Activated CD8-positive, alpha-beta T cell treated with anti-CD3 and anti-CD28 coated beads for 36 hours (primary cell): ENCODE measurements at regions not wholly inside any gene's neighbourhood (a gene's known extent, or its start where the extent isn't known, plus 50 kb on each side); places are given as distances from the start of the nearest gene placed in this dataset.

Experiments used
- ATAC-seq: fragments of 200-7000 bp; cut with Tn5 transposase; one replicate; pipeline ENCODE4 v1.10.0; 2021; ENCODE audit warnings: mild to moderate bottlenecking, moderate library complexity
- CTCF ChIA-PET: fragments of 350-600 bp; sonication (Branson Sonifier 250); formaldehyde crosslinking; loops from one replicate; lab custom pipeline; 2021; ENCODE audit warnings: antibody characterized with exemption; lab: Charles Lee
- POLR2A ChIA-PET: fragments of 350-600 bp; sonication (Branson Sonifier 250); formaldehyde crosslinking; loops from one replicate; lab custom pipeline; 2021; ENCODE audit warnings: antibody characterized with exemption; lab: Charles Lee
- DNase-seq: peaks from one replicate; pipeline ENCODE4 v3.0.0-alpha.2; 2020
- H3K27ac Mint-ChIP-seq: one replicate; pipeline ENCODE4 v1.8.0; 2021; ENCODE audit warnings: mild to moderate bottlenecking, mixed read lengths
- H3K27me3 Mint-ChIP-seq: one replicate; pipeline ENCODE4 v1.8.0; 2021; ENCODE audit warnings: mixed read lengths
- H3K36me3 Mint-ChIP-seq: one replicate; pipeline ENCODE4 v1.8.0; 2021; ENCODE audit warnings: low read depth, mixed read lengths
- H3K4me1 Mint-ChIP-seq: one replicate; pipeline ENCODE4 v1.8.0; 2021; ENCODE audit warnings: low read depth, mixed read lengths
- H3K4me3 Mint-ChIP-seq: one replicate; pipeline ENCODE4 v1.8.0; 2021; ENCODE audit warnings: mild to moderate bottlenecking, moderate library complexity, mixed read lengths
- H3K9me3 Mint-ChIP-seq: one replicate; pipeline ENCODE4 v1.8.0; 2021; ENCODE audit warnings: mixed read lengths
- CTCF ChIP-seq: fragments of 200-600 bp; IDR thresholded peaks from one replicate; pipeline ENCODE4 v1.8.0; 2022; ENCODE audit warnings: antibody characterized with exemption, mild to moderate bottlenecking
- intact Hi-C: fragments of 100-400 bp; cut with micrococcal nuclease; formaldehyde crosslinking; loops from one replicate; pipeline ENCODE4 v1.10.0; 2022

DNA sequence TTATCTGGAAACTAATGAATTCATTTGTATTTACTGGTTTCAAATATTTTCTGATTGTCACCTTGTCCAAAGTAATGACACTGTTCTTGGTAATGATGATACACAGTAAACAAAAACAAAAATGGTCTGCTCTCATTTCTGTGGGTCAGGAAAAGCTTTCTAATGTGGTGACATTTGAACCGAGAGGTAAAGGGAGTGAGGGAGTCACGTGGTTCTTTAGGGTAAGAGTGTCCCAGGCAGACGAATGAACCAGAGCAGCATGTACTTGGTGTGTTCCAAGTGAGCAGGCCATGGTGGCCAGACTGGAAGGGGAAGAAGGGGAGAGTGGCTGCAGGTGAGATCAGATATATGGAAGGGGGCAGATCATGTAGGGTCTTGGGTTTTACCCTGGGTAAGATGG is 247.0 kb upstream of the SLC30A5 start:
- no peaks in the 10 kb centered on the region for H3K27me3 Mint-ChIP-seq
- H3K4me3 Mint-ChIP-seq = no peak overlapping the region
- ChIA-PET CTCF (no interaction called here), POLR2A (no interaction called here)
- no peaks in the 10 kb centered on the region for H3K4me1 Mint-ChIP-seq
- intact Hi-C loops = no loop called here
- no peak for DNase-seq
- TF ChIP-seq CTCF = no peak
- H3K36me3 Mint-ChIP-seq = no peaks in the 10 kb centered on the region
- H3K9me3 Mint-ChIP-seq = no peaks in the 10 kb centered on the region
- ATAC-seq = no peak
- no peak overlapping the region for H3K27ac Mint-ChIP-seq

- Mint-ChIP-seq H3K27ac (no peak overlapping the region), H3K4me3 (no peak overlapping the region), H3K36me3 (no peaks in the 10 kb centered on the region), H3K9me3 (no peaks in the 10 kb centered on the region), H3K4me1 (no peaks in the 10 kb centered on the region), H3K27me3 (no peaks in the 10 kb centered on the region)
- TF ChIP-seq CTCF = no peak
- DNase-seq (no peak), ATAC-seq (no peak)
- ChIA-PET POLR2A (no interaction called here), CTCF (no interaction called here)
- intact Hi-C loops = no loop called here
These were observed 245.7 kb upstream of the SLC30A5 start for GRCh38 chr5:68848091-68848490.

GRCh38 chr5:68849103-68849502 is 244.7 kb upstream of the SLC30A5 start:
- Mint-ChIP-seq H3K36me3 (no peaks in the 10 kb centered on the region), H3K27me3 (no peaks in the 10 kb centered on the region), H3K4me3 (no peak overlapping the region), H3K9me3 (no peaks in the 10 kb centered on the region), H3K27ac (no peak overlapping the region), H3K4me1 (no peaks in the 10 kb centered on the region)
- intact Hi-C loops = no loop called here
- no peak for TF ChIP-seq CTCF
- ChIA-PET POLR2A (interaction anchor here (0.7 kb wide), 1 partner anchor 26 kb away, joined by 3 read pairs; no protein-coding TSS in a partner anchor), CTCF (no interaction called here)
- no peak for ATAC-seq
- no peak for DNase-seq

DNA sequence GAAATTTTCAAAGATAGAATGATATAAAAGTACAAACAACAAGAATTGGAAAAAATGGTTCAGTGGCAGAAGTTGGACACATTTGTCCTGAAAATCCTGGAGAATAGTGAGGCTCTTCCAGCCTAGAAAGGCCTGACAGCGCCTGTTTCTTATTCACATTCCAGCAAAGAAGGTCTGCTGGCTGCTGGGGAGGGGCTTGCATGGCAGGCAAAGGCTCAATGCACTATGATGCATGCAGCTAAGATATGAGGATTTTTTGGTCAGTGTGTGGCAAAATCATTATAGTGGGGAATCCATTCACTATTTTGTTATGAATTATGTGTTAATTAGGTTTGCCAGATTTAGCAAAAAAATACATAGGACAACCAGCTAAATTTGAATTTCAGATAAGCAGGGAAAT is 243.9 kb upstream of the SLC30A5 start:
- no peak overlapping the region for H3K27ac Mint-ChIP-seq
- no peaks in the 10 kb centered on the region for H3K36me3 Mint-ChIP-seq
- no peak for DNase-seq
- TF ChIP-seq CTCF = no peak
- no peak for ATAC-seq
- ChIA-PET CTCF (no interaction called here), POLR2A (no interaction called here)
- no peaks in the 10 kb centered on the region for H3K4me1 Mint-ChIP-seq
- intact Hi-C loops = no loop called here
- H3K9me3 Mint-ChIP-seq = no peaks in the 10 kb centered on the region
- H3K4me3 Mint-ChIP-seq = no peak overlapping the region
- no peaks in the 10 kb centered on the region for H3K27me3 Mint-ChIP-seq

- POLR2A ChIA-PET = no interaction called here
- Mint-ChIP-seq H3K27ac (no peak overlapping the region), H3K27me3 (peaks cover 1% of the 10 kb centered on the region), H3K9me3 (peaks cover 14% of the 10 kb centered on the region), H3K4me3 (no peak overlapping the region), H3K36me3 (peaks cover 1% of the 10 kb centered on the region), H3K4me1 (no peaks in the 10 kb centered on the region)
- intact Hi-C loops = no loop called here
- CTCF ChIA-PET = no interaction called here
- DNase-seq (no peak), ATAC-seq (no peak)
- TF ChIP-seq CTCF = no peak
These were observed 232.7 kb upstream of the SLC30A5 start for GRCh38 chr5:68861099-68861498.
